Psoas muscle (tissue), 7 donors: ENCODE measurements at regions not wholly inside any gene's neighbourhood (a gene's known extent, or its start where the extent isn't known, plus 50 kb on each side); places are given as distances from the start of the nearest gene placed in this dataset.
A peak's percentile ranks its signal among the peaks of the same experiment; 100 is the strongest.

ENCODE experiments used
- ATAC-seq, 4 donors: fragments of 200-7000 bp; cut with Tn5 transposase; one replicate each; pipeline ENCODE4 v1.9.1; 2020; ENCODE audit warnings: moderate library complexity in 3 of 4, mild to moderate bottlenecking in 2 of 4
- DNase-seq, 2 donors: peaks; one replicate each; pipeline ENCODE4 v3.0.0-alpha.2; 2020
- H3K27ac ChIP-seq: fragments of 200-600 bp; one replicate; pipeline ENCODE4 v1.8.0; 2022
- H3K27me3 ChIP-seq, 3 donors: fragments of 200-600 bp in 1 of 3; one replicate each; pipeline versions ENCODE4 v1.6.1 to v1.8.0; 2013 to 2022; ENCODE audit warnings: low read length in 2 of 3, mild to moderate bottlenecking in 2 of 3, moderate library complexity in 1 of 3; ENCODE audit not compliant: insufficient read depth in 3 of 3
- H3K36me3 ChIP-seq, 2 donors: fragments of 200-600 bp in 1 of 2; one replicate each; pipeline versions ENCODE4 v1.6.1 to v1.8.0; 2013 to 2022; ENCODE audit warnings: low read depth in 1 of 2, mild to moderate bottlenecking in 1 of 2, moderate library complexity in 1 of 2; ENCODE audit not compliant: insufficient read depth in 1 of 2
- H3K4me1 ChIP-seq: fragments of 200-600 bp; one replicate; pipeline ENCODE4 v1.8.0; 2022
- H3K4me3 ChIP-seq: fragments of 200-600 bp; one replicate; pipeline ENCODE4 v1.8.0; 2022; ENCODE audit warnings: mild to moderate bottlenecking
- H3K9me3 ChIP-seq: fragments of 200-600 bp; one replicate; pipeline ENCODE4 v1.8.0; 2022
- WGBS, 3 donors: extraction: QIAGEN DNeasy Blood & Tissue Kit; methylation state at CpG; one replicate each; pipeline versions ENCODE4 v1.1.6 to v1.1.7; 2013; 5-methylcytosine and 5-hydroxymethylcytosine counted together
- intact Hi-C, 2 donors: fragments of 100-400 bp; cut with DNase I; formaldehyde crosslinking; loops; one replicate each; pipeline versions ENCODE4 v1.11.0 to v1.14.2; 2022
- TF ChIP-seq, protein P1 (sequence below): fragments of 200-600 bp; IDR thresholded peaks from one replicate; pipeline ENCODE4 v1.8.0; 2022; ENCODE audit warnings: antibody characterized with exemption
- donor health status: healthy with polysubstance abuse.
- donor health status: DM: no; HTN: no; CAD: no; lungs with moderate emphysema.
- donor health status: Bipolar disorder and iron deficiency.
- donor health status: healthy.
- donor health status: DM: yes; HTN: yes; CAD: no.
- donor health status: DM: no; HTN: no; CAD: no.
- donor health status: DM: yes; HTN: yes; CAD: no.

DNA sequence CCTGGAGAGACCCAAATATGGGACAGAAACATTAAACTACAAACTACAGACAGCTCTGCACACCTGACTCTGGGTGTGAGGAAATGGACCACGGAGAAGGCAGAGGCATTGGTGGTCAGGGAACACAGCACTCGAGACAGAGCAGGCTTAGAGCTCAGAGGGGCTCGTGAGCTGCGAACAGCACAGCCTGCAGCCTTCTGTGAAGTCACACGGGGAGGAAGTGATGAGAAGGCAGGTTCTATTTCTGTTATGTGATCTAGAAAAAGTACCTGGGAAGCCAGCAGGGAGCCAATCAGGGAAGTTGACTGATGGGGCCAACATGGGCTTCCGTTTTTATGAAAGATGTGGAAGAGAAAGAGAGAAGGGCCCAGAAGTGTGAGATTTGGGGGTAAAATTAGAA, 88.9 kb upstream of the SNAP25 start:
- TF ChIP-seq, protein P1, sequence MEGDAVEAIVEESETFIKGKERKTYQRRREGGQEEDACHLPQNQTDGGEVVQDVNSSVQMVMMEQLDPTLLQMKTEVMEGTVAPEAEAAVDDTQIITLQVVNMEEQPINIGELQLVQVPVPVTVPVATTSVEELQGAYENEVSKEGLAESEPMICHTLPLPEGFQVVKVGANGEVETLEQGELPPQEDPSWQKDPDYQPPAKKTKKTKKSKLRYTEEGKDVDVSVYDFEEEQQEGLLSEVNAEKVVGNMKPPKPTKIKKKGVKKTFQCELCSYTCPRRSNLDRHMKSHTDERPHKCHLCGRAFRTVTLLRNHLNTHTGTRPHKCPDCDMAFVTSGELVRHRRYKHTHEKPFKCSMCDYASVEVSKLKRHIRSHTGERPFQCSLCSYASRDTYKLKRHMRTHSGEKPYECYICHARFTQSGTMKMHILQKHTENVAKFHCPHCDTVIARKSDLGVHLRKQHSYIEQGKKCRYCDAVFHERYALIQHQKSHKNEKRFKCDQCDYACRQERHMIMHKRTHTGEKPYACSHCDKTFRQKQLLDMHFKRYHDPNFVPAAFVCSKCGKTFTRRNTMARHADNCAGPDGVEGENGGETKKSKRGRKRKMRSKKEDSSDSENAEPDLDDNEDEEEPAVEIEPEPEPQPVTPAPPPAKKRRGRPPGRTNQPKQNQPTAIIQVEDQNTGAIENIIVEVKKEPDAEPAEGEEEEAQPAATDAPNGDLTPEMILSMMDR = no peak
- no peak for ATAC-seq
- H3K4me3 ChIP-seq = no peak overlapping the region
- H3K36me3 ChIP-seq = no peaks in the 10 kb centered on the region
- intact Hi-C loops = no loop called here
- no peaks in the 10 kb centered on the region for H3K4me1 ChIP-seq
- no peaks in the 10 kb centered on the region for H3K27me3 ChIP-seq
- DNase-seq = no peak
- no peak overlapping the region for H3K27ac ChIP-seq
- 59 to 76% (median 75%) methylated on average over 6 of the region's 6 CpGs for WGBS, 3 donors
- peaks cover 3% of the 10 kb centered on the region for H3K9me3 ChIP-seq

DNA sequence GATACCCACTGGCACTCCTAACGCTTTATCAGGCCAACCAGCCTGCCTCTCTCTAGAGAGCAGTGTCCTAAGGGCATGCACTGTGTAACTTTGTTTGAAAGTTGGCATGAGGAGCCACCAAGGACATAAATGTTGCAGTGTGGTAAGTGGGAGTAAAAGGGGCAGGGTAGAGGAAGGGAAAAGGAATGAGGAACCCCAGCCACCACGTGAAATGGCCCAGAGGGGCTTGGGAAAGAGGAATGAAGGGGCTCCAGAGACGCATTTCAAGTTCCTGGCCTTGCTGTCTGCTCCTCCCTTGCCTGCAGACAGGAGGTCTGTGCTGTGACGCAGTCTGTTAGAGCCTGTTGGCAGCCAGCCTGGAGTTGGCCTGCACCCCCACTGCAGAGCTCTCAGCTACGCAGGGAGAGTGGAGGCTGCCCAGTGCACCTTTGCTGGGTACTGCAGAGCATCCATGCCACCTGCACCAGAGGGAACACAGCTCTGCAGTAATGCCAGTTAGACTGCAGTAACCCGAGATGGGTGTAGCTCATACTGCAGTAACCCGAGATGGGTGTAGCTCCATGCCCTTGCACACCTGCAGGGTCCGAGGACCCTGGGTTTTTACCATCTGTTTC, 86.8 kb upstream of the SNAP25 start:
- WGBS, 3 donors = 11 to 22% (median 18%) methylated on average over 8 of the region's 8 CpGs
- H3K27me3 ChIP-seq = no peaks in the 10 kb centered on the region
- H3K9me3 ChIP-seq = no peaks in the 10 kb centered on the region
- TF ChIP-seq, protein P1 = no peak
- ATAC-seq = no peak
- H3K36me3 ChIP-seq = no peaks in the 10 kb centered on the region
- DNase-seq = peak in 1 of 2 donors; percentile 14
- no peak overlapping the region for H3K27ac ChIP-seq
- no peaks in the 10 kb centered on the region for H3K4me1 ChIP-seq
- intact Hi-C loops = no loop called here
- H3K4me3 ChIP-seq = no peak overlapping the region

DNA sequence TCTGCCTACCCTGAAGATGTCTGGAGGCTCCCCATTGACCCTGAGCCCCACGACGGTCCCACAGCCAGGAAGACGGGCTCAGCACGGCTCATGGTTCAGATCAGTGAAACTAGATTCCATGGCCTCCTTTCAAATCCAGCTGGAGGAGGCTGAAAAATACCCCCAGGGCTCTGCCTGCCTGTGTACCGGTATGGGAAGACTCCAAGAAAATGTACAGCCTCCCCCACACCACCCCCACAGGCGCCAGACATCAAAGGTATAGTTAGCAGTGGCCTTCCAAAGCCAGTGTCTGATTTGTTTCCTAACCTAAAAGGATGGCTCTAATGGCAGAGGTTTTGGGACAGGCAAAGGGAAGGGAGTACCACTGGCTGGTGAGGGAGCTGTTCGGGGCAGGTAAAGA, 86.2 kb upstream of the SNAP25 start:
- WGBS, 3 donors = 41 to 50% (median 42%) methylated on average over 7 of the region's 7 CpGs
- no peak for ATAC-seq
- H3K36me3 ChIP-seq = no peaks in the 10 kb centered on the region
- H3K9me3 ChIP-seq = no peaks in the 10 kb centered on the region
- H3K27ac ChIP-seq = no peak overlapping the region
- H3K4me1 ChIP-seq = no peaks in the 10 kb centered on the region
- intact Hi-C loops = no loop called here
- TF ChIP-seq, protein P1 = no peak
- H3K27me3 ChIP-seq = no peaks in the 10 kb centered on the region
- H3K4me3 ChIP-seq = no peak overlapping the region
- no peak for DNase-seq

- intact Hi-C loops = no loop called here
These were observed 85.1 kb upstream of the SNAP25 start for GRCh38 chr20:10133532-10133931.

More at GRCh38 chr20:10133532-10133931, 85.1 kb upstream of the SNAP25 start:
- TF ChIP-seq, protein P1 = no peak
- DNase-seq = no peak
- H3K36me3 ChIP-seq = no peaks in the 10 kb centered on the region
- no peaks in the 10 kb centered on the region for H3K27me3 ChIP-seq
- 72 to 85% (median 77%) methylated on average over 4 of the region's 4 CpGs for WGBS, 3 donors
- no peak for ATAC-seq
- H3K4me3 ChIP-seq = no peak overlapping the region
- no peak overlapping the region for H3K27ac ChIP-seq
- no peaks in the 10 kb centered on the region for H3K9me3 ChIP-seq
- H3K4me1 ChIP-seq = no peaks in the 10 kb centered on the region
